ENCODE measurements at regions not wholly inside any gene's neighbourhood (a gene's known extent, or its start where the extent isn't known, plus 50 kb on each side); places are given as distances from the start of the nearest gene placed in this dataset.

GRCh38 chr10:107747851-107748250, 583.3 kb upstream of the SORCS1 start:
- no peak overlapping the region for H3K4me3 Mint-ChIP-seq
- no peak for DNase-seq (ENCODE audit: extremely low spot score, unreplicated experiment)
- no peak overlapping the region for H3K27ac Mint-ChIP-seq
- H3K4me1 Mint-ChIP-seq (ENCODE audit: unreplicated experiment) = no peaks in the 10 kb centered on the region
- H3K36me3 Mint-ChIP-seq = no peaks in the 10 kb centered on the region
- H3K9me3 Mint-ChIP-seq = no peaks in the 10 kb centered on the region
- TF ChIP-seq, protein P1, sequence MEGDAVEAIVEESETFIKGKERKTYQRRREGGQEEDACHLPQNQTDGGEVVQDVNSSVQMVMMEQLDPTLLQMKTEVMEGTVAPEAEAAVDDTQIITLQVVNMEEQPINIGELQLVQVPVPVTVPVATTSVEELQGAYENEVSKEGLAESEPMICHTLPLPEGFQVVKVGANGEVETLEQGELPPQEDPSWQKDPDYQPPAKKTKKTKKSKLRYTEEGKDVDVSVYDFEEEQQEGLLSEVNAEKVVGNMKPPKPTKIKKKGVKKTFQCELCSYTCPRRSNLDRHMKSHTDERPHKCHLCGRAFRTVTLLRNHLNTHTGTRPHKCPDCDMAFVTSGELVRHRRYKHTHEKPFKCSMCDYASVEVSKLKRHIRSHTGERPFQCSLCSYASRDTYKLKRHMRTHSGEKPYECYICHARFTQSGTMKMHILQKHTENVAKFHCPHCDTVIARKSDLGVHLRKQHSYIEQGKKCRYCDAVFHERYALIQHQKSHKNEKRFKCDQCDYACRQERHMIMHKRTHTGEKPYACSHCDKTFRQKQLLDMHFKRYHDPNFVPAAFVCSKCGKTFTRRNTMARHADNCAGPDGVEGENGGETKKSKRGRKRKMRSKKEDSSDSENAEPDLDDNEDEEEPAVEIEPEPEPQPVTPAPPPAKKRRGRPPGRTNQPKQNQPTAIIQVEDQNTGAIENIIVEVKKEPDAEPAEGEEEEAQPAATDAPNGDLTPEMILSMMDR (conservative IDR thresholded peaks at IDR 0.05) = no peak
- H3K27me3 Mint-ChIP-seq = no peaks in the 10 kb centered on the region

DNA sequence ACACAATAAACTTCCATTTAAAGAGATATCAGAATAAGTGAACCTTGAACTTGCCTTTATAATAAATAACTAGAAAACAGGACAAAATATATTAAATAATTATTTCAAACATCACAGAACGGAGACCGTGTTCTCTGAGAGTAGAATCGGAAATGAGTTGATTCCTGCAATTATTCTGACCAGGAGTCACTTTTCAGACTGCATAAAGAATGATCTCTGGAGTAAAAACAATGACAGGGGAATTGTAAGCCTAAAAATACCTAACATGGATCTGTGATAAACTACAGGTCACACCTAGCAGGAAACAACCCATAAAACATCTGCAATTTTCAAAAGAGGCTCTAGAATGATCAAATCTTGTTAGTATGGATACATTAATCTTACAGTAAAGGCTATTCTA, 577.5 kb upstream of the SORCS1 start:
- Mint-ChIP-seq H3K9me3 (no peaks in the 10 kb centered on the region), H3K36me3 (no peaks in the 10 kb centered on the region), H3K4me1 (ENCODE audit: unreplicated experiment) (no peaks in the 10 kb centered on the region), H3K27me3 (no peaks in the 10 kb centered on the region), H3K27ac (no peak overlapping the region), H3K4me3 (no peak overlapping the region)
- TF ChIP-seq, protein P1 (conservative IDR thresholded peaks at IDR 0.05) = no peak
- DNase-seq (ENCODE audit: extremely low spot score, unreplicated experiment) = no peak

- no peak overlapping the region for H3K4me3 Mint-ChIP-seq
- H3K27ac Mint-ChIP-seq = no peak overlapping the region
- DNase-seq (ENCODE audit: extremely low spot score, unreplicated experiment) = no peak
- TF ChIP-seq, protein P1 (conservative IDR thresholded peaks at IDR 0.05) = no peak
- no peaks in the 10 kb centered on the region for H3K4me1 Mint-ChIP-seq (ENCODE audit: unreplicated experiment)
- H3K36me3 Mint-ChIP-seq = no peaks in the 10 kb centered on the region
- no peaks in the 10 kb centered on the region for H3K9me3 Mint-ChIP-seq
- H3K27me3 Mint-ChIP-seq = no peaks in the 10 kb centered on the region
Observed at GRCh38 chr10:107740962-107741690, 576.6 kb upstream of the SORCS1 start.

DNA sequence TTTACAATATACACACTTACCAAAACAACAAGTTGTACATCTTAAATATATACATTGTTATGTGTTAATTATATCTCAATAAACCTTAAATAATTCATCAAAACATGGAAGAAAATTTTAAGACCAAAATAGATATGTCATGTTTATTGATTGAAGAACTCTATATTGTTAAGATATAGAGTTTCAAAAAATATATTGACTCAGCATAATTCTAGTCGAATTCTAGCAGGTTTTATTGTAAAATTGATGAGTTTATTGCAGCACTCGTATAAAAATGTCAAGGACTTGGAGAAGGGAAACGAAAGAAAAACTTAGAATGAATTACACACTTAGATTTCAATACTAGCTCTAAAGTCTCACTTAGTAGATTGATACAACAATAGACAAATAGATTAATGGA, 575.4 kb upstream of the SORCS1 start:
- H3K9me3 Mint-ChIP-seq = no peaks in the 10 kb centered on the region
- no peak for DNase-seq (ENCODE audit: extremely low spot score, unreplicated experiment)
- H3K27me3 Mint-ChIP-seq = no peaks in the 10 kb centered on the region
- no peak overlapping the region for H3K27ac Mint-ChIP-seq
- H3K4me1 Mint-ChIP-seq (ENCODE audit: unreplicated experiment) = no peaks in the 10 kb centered on the region
- H3K36me3 Mint-ChIP-seq = no peaks in the 10 kb centered on the region
- H3K4me3 Mint-ChIP-seq = no peak overlapping the region
- TF ChIP-seq, protein P1 (conservative IDR thresholded peaks at IDR 0.05) = no peak

GRCh38 chr10:107733328-107734130, 569.0 kb upstream of the SORCS1 start:
- H3K36me3 Mint-ChIP-seq = no peaks in the 10 kb centered on the region
- no peak overlapping the region for H3K4me3 Mint-ChIP-seq
- H3K27ac Mint-ChIP-seq = no peak overlapping the region
- H3K4me1 Mint-ChIP-seq (ENCODE audit: unreplicated experiment) = peaks cover 6% of the 10 kb centered on the region
- no peaks in the 10 kb centered on the region for H3K27me3 Mint-ChIP-seq
- no peak for DNase-seq (ENCODE audit: extremely low spot score, unreplicated experiment)
- TF ChIP-seq, protein P1 (conservative IDR thresholded peaks at IDR 0.05) = no peak
- peaks cover 9% of the 10 kb centered on the region for H3K9me3 Mint-ChIP-seq

Measured in type B pancreatic cell (in vitro differentiated cells).